Activated naive CD4-positive, alpha-beta T cell (primary cell): ENCODE measurements at regions not wholly inside any gene's neighbourhood (a gene's known extent, or its start where the extent isn't known, plus 50 kb on each side); places are given as distances from the start of the nearest gene placed in this dataset.

Experiments used
- DNase-seq, 4 experiments: peaks; one replicate each; lab custom pipeline; 2025; lab: John Stamatoyannopoulos, UW

GRCh38 chr3:16809482-16809881 is 75.3 kb upstream of the PLCL2 start:
- DNase-seq: no peak

- DNase-seq: no peak
Observed at GRCh38 chr3:16809993-16810392, 74.8 kb upstream of the PLCL2 start.

- no peak for DNase-seq
Observed at GRCh38 chr3:16810593-16811367, 74.0 kb upstream of the PLCL2 start.

GRCh38 chr3:16811950-16812349 is 72.8 kb upstream of the PLCL2 start:
- no peak for DNase-seq

- DNase-seq: no peak
Observed at GRCh38 chr3:16813336-16813735, 71.4 kb upstream of the PLCL2 start.

- no peak for DNase-seq
Observed at GRCh38 chr3:16816048-16816780, 68.5 kb upstream of the PLCL2 start.

- no peak for DNase-seq
Observed at GRCh38 chr3:16817197-16817596, 67.6 kb upstream of the PLCL2 start.

GRCh38 chr3:16818194-16818593 is 66.6 kb upstream of the PLCL2 start:
- DNase-seq: no peak

GRCh38 chr3:16818945-16819344 is 65.8 kb upstream of the PLCL2 start:
- DNase-seq: no peak

GRCh38 chr3:16820485-16820884 is 64.3 kb upstream of the PLCL2 start:
- no peak for DNase-seq

- DNase-seq: no peak
Observed at GRCh38 chr3:16821053-16821452, 63.7 kb upstream of the PLCL2 start.

GRCh38 chr3:16824081-16824696 is 60.6 kb upstream of the PLCL2 start:
- no peak for DNase-seq

GRCh38 chr3:16825617-16826204 is 59.0 kb upstream of the PLCL2 start:
- no peak for DNase-seq

GRCh38 chr3:16828815-16829214 is 55.9 kb upstream of the PLCL2 start:
- DNase-seq: peak in 1 of 4 experiments; percentile 8

GRCh38 chr3:16831846-16832245 is 52.9 kb upstream of the PLCL2 start:
- no peak for DNase-seq

- no peak for DNase-seq
Observed at GRCh38 chr3:16834214-16834613, 50.5 kb upstream of the PLCL2 start.

GRCh38 chr3:16834753-16835152 is 50.0 kb upstream of the PLCL2 start:
- no peak for DNase-seq
